ENCODE measurements at regions not wholly inside any gene's neighbourhood (a gene's known extent, or its start where the extent isn't known, plus 50 kb on each side); places are given as distances from the start of the nearest gene placed in this dataset.
"Not testable (repeated sequence)": the region's sequence is repeated elsewhere in the genome, so short reads cannot be mapped to it uniquely, and the experiment has no call there.

DNA sequence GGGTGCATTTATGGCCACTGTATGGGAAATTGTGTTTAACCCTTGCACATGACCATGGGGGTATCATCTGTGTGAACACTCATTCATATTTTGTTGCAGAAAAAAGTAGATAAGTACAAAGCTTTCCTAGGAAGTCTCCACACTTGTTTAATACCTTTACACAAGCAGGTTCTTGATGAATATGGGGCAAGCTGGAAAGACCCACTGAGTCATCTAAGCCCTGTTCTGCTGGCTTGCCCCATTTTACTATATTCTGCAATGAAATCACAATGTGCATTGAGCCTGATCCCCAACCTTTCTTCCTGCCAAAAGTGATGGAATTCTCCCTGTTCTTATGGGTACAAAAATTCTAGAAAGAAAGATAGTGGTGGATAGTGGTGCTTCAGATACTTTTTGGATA is 99.8 kb downstream of the CCDC71L start:
- Histone ChIP-seq H3K4me1 (ENCODE audit: control insufficient read depth, insufficient read depth, low read length, unreplicated experiment) (no peaks in the 10 kb centered on the region), H3K4me3 (ENCODE audit: low read depth, low read length) (no peak overlapping the region), H3K79me2 (ENCODE audit: control insufficient read depth, insufficient read depth, low read length, unreplicated experiment) (no peaks in the 10 kb centered on the region), H3K36me3 (ENCODE audit: insufficient read depth, low read length) (no peaks in the 10 kb centered on the region), H2AFZ (ENCODE audit: low read length, unreplicated experiment) (no peak overlapping the region), H3K27ac (ENCODE audit: low read depth, low read length) (no peak overlapping the region), H3K27me3 (ENCODE audit: insufficient read depth, low read length) (no peaks in the 10 kb centered on the region)

DNA sequence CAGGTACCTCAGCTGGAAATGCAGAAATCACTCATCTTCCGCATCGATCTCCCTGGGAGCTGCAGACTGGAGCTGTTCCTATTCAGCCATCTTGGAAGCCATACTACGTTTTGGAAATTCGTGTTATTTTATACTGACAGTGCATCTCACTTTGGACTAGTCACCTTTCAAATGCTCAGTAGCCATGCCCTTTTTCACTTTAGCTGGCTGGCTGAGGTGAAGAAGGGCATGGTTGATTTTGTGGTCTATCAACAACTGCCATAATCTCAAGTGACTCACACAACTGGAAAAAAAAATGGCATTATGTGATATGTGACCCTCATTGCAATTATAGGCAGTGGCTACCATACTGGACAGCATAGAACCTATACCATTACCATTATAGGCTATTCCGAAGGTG is 100.5 kb downstream of the CCDC71L start:
- H3K36me3 ChIP-seq (ENCODE audit: insufficient read depth, low read length) = no peaks in the 10 kb centered on the region
- H3K4me1 ChIP-seq (ENCODE audit: control insufficient read depth, insufficient read depth, low read length, unreplicated experiment) = no peaks in the 10 kb centered on the region
- no peak overlapping the region for H3K4me3 ChIP-seq (ENCODE audit: low read depth, low read length)
- no peak overlapping the region for H2AFZ ChIP-seq (ENCODE audit: low read length, unreplicated experiment)
- H3K27ac ChIP-seq (ENCODE audit: low read depth, low read length) = no peak overlapping the region
- H3K79me2 ChIP-seq (ENCODE audit: control insufficient read depth, insufficient read depth, low read length, unreplicated experiment) = no peaks in the 10 kb centered on the region
- H3K27me3 ChIP-seq (ENCODE audit: insufficient read depth, low read length) = no peaks in the 10 kb centered on the region

DNA sequence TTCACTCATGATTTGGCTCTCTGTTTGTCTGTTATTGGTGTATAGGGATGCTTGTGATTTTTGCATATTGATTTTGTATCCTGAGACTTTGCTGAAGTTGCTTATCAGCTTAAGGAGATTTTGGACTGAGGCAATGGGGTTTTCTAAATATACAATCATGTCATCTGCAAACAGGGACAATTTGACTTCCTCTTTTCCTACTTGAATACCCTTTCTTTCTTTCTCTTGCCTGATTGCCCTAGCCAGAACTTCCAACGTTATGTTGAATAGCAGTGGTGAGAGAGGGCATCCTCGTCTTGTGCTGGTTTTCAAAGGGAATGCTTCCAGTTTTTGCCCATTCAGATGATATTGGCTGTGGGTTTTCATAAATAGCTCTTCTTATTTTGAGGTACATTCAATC is 104.7 kb downstream of the CCDC71L start:
- H3K36me3 ChIP-seq (ENCODE audit: insufficient read depth, low read length) = not testable (repeated sequence)

DNA sequence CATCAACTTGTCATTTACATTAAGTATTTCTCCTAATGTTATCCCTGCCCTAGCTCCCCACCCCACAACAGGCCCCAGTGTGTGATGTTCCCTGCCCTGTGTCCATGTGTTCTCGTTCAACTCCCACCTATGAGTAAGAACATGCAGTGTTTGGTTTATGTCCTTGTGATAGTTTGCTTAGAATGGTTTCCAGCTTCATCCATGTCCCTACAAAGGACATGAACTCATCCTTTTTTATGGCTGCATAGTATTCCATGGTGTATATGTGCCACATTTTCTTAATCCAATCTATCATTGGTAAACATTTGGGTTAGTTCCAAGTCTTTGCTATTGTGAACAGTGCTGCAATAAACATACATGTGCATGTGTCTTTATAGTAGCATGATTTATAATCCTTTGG is 106.3 kb downstream of the CCDC71L start:
- H3K79me2 ChIP-seq (ENCODE audit: control insufficient read depth, insufficient read depth, low read length, unreplicated experiment); H3K27me3 ChIP-seq (ENCODE audit: insufficient read depth, low read length): not testable (repeated sequence)

More for the DNA sequence above, 104.7 kb downstream of the CCDC71L start:
- not testable (repeated sequence) for H3K27me3 ChIP-seq (ENCODE audit: insufficient read depth, low read length); H3K4me1 ChIP-seq (ENCODE audit: control insufficient read depth, insufficient read depth, low read length, unreplicated experiment); H3K79me2 ChIP-seq (ENCODE audit: control insufficient read depth, insufficient read depth, low read length, unreplicated experiment); H3K27ac ChIP-seq (ENCODE audit: low read depth, low read length); H3K4me3 ChIP-seq (ENCODE audit: low read depth, low read length); H2AFZ ChIP-seq (ENCODE audit: low read length, unreplicated experiment)

DNA sequence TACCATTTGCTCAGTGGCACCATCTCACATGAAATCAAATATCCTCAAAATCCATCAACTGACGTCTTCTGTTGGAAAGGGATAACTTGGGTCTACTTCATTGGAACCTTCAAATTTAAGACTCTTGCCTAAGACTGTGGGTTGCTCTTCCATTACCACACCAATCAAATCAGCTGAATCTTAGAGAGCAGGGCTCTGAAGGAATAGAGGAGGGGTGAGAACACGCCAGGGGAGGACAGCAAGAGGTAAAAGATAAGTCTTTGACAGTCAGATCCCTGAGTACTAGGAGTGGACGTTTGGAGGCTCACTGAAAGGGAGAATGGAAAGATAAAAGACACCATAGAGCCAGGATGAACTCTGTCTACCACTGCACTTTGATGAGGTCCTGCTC is 107.5 kb downstream of the CCDC71L start:
- Histone ChIP-seq H3K4me1 (ENCODE audit: control insufficient read depth, insufficient read depth, low read length, unreplicated experiment) (no peaks in the 10 kb centered on the region), H2AFZ (ENCODE audit: low read length, unreplicated experiment) (no peak overlapping the region), H3K79me2 (ENCODE audit: control insufficient read depth, insufficient read depth, low read length, unreplicated experiment) (no peaks in the 10 kb centered on the region), H3K4me3 (ENCODE audit: low read depth, low read length) (no peak overlapping the region), H3K36me3 (ENCODE audit: insufficient read depth, low read length) (no peaks in the 10 kb centered on the region), H3K27ac (ENCODE audit: low read depth, low read length) (no peak overlapping the region), H3K27me3 (ENCODE audit: insufficient read depth, low read length) (no peaks in the 10 kb centered on the region)

More for the DNA sequence above, 106.3 kb downstream of the CCDC71L start:
- not testable (repeated sequence) for H3K4me1 ChIP-seq (ENCODE audit: control insufficient read depth, insufficient read depth, low read length, unreplicated experiment); H2AFZ ChIP-seq (ENCODE audit: low read length, unreplicated experiment); H3K36me3 ChIP-seq (ENCODE audit: insufficient read depth, low read length); H3K27ac ChIP-seq (ENCODE audit: low read depth, low read length); H3K4me3 ChIP-seq (ENCODE audit: low read depth, low read length)

DNA sequence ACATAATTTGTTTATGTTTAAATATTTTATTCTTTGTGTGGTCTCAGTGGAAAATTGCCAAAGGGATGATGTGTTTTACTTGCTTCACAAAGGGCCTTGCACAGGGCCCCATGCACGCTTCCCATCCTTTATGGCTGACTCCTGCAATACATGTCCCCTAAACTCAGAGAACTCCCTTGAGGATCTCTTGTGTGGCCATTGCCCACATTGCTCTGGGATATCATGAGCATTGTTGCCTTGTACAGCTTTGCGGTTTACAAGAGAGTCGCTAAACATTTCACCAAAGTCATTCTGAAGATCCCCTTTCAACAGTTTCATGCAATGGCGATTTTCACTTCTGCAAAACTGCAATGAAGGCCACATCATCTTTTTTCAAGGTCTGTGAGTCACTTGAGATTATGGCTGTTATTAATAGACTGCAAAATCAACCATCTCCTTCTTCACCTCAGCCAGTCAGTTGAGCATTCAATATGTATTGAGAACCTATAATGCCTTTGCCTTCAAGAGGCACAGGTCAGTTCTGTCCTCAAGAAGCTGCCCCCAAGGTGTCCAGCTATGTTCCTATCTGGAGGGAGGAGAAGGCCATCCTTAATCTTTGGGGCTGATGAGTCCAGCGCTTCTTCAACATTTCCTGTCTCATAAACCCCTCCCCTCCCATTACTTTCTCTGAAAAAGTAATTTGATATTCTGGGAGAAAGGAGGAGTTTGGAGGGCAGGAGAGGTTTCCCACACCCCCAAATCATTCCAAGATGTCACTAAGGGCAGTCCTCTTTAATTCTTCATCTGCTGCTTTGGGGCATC is 108.1 kb downstream of the CCDC71L start:
- Histone ChIP-seq H3K36me3 (ENCODE audit: insufficient read depth, low read length) (no peaks in the 10 kb centered on the region), H3K4me3 (ENCODE audit: low read depth, low read length) (no peak overlapping the region), H3K79me2 (ENCODE audit: control insufficient read depth, insufficient read depth, low read length, unreplicated experiment) (no peaks in the 10 kb centered on the region), H3K27me3 (ENCODE audit: insufficient read depth, low read length) (no peaks in the 10 kb centered on the region), H2AFZ (ENCODE audit: low read length, unreplicated experiment) (no peak overlapping the region), H3K27ac (ENCODE audit: low read depth, low read length) (no peak overlapping the region), H3K4me1 (ENCODE audit: control insufficient read depth, insufficient read depth, low read length, unreplicated experiment) (no peaks in the 10 kb centered on the region)

DNA sequence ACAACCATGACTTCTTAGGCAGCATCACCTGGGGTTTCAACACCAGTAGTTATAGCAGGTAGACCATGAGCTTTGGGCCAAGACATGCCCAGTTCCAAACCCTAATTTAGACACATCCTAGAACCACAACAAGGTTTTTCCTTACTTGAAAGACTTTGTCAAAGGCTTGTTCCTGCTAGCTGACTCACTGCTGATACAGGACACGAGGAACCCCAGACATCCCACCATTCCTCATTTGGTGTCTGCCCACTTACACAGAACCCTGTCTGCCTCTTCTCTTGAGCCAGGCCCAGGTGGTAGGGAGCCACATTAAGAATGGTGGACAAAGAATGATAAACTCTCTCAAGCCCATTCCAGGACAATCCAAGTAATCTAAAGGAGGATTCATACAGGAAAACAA is 109.0 kb downstream of the CCDC71L start:
- H3K36me3 ChIP-seq (ENCODE audit: insufficient read depth, low read length) = no peaks in the 10 kb centered on the region

DNA sequence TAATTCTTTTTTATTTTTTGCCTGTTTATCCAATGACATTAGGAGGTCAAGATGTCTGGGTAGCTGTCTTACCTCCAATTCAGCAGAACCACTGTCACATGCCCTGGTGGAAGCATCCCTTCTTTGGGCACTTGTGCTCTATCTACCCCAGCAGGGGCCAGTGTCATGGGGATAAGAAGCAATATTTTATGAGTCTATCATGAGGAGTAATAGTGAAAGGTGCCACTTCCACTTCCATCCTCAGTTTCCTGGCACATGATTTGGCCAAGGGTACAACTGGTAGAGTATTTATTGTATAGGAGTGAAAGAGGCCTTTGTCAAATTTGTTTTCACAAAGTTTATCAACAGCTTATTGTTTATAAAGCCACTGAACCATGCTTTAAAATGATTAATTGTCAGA is 112.5 kb downstream of the CCDC71L start:
- H3K36me3 ChIP-seq (ENCODE audit: insufficient read depth, low read length) = no peaks in the 10 kb centered on the region
- H3K79me2 ChIP-seq (ENCODE audit: control insufficient read depth, insufficient read depth, low read length, unreplicated experiment) = no peaks in the 10 kb centered on the region
- no peak overlapping the region for H3K27ac ChIP-seq (ENCODE audit: low read depth, low read length)
- no peak overlapping the region for H2AFZ ChIP-seq (ENCODE audit: low read length, unreplicated experiment)
- no peaks in the 10 kb centered on the region for H3K4me1 ChIP-seq (ENCODE audit: control insufficient read depth, insufficient read depth, low read length, unreplicated experiment)
- no peak overlapping the region for H3K4me3 ChIP-seq (ENCODE audit: low read depth, low read length)
- no peaks in the 10 kb centered on the region for H3K27me3 ChIP-seq (ENCODE audit: insufficient read depth, low read length)

More for the DNA sequence above, 109.0 kb downstream of the CCDC71L start:
- no peaks in the 10 kb centered on the region for H3K27me3 ChIP-seq (ENCODE audit: insufficient read depth, low read length)
- no peak overlapping the region for H3K27ac ChIP-seq (ENCODE audit: low read depth, low read length)
- no peaks in the 10 kb centered on the region for H3K79me2 ChIP-seq (ENCODE audit: control insufficient read depth, insufficient read depth, low read length, unreplicated experiment)
- no peaks in the 10 kb centered on the region for H3K4me1 ChIP-seq (ENCODE audit: control insufficient read depth, insufficient read depth, low read length, unreplicated experiment)
- H3K4me3 ChIP-seq (ENCODE audit: low read depth, low read length) = no peak overlapping the region
- no peak overlapping the region for H2AFZ ChIP-seq (ENCODE audit: low read length, unreplicated experiment)

DNA sequence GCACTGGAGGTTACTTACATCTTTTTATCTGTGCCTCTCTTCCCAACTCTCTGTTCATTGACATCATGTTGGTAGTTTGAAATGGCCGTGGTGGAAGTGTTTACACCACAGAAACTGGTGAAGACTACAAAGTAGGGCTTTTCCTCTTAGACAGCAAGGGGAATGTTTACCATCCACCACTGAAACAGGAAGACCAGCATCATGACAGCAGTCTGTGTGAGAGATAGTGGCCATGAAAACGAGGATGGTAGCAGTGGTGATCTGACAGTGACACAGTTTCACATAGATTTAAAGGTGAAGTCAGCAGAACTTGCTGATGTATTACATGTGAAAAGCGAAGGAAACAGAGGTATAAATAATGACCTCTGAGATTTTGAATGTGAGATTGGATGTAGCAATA is 115.7 kb downstream of the CCDC71L start:
- Histone ChIP-seq H3K4me3 (ENCODE audit: low read depth, low read length) (no peak overlapping the region), H3K79me2 (ENCODE audit: control insufficient read depth, insufficient read depth, low read length, unreplicated experiment) (no peaks in the 10 kb centered on the region), H3K36me3 (ENCODE audit: insufficient read depth, low read length) (no peaks in the 10 kb centered on the region), H2AFZ (ENCODE audit: low read length, unreplicated experiment) (no peak overlapping the region), H3K4me1 (ENCODE audit: control insufficient read depth, insufficient read depth, low read length, unreplicated experiment) (peaks cover 18% of the 10 kb centered on the region), H3K27ac (ENCODE audit: low read depth, low read length) (no peak overlapping the region), H3K27me3 (ENCODE audit: insufficient read depth, low read length) (no peaks in the 10 kb centered on the region)

DNA sequence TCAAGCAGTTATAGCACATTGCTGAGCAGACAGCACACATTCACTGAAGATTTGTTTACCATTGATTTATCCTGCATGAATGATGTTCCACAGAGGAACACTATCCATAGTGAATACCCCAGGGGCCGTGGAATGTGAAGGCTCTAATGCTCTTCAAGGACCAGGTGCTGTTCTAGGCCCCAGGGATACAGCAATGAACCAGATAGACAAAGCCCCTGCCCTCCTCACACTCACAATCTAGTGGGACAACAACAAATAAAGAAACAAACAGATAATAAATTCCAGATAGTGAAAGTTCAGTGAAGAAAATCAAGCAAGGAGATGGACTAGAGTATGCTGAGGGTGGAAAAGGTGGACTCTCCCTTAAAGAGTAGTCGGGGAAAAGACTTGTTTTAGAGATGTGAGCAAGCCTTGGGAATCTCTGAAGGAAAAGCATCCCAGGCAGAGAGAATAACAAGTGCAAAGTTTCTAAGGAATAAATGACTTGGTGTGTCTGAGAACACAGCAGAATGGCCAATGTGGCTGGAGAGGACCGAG is 117.7 kb downstream of the CCDC71L start:
- Histone ChIP-seq H3K27me3 (ENCODE audit: insufficient read depth, low read length) (no peaks in the 10 kb centered on the region), H3K36me3 (ENCODE audit: insufficient read depth, low read length) (no peaks in the 10 kb centered on the region), H2AFZ (ENCODE audit: low read length, unreplicated experiment) (peak overlapping the region; percentile 16), H3K4me3 (ENCODE audit: low read depth, low read length) (no peak overlapping the region), H3K4me1 (ENCODE audit: control insufficient read depth, insufficient read depth, low read length, unreplicated experiment) (peaks cover 25% of the 10 kb centered on the region), H3K27ac (ENCODE audit: low read depth, low read length) (peak overlapping the region; percentile 30; the same call in 1 of the 2 replicates), H3K79me2 (ENCODE audit: control insufficient read depth, insufficient read depth, low read length, unreplicated experiment) (no peaks in the 10 kb centered on the region)

DNA sequence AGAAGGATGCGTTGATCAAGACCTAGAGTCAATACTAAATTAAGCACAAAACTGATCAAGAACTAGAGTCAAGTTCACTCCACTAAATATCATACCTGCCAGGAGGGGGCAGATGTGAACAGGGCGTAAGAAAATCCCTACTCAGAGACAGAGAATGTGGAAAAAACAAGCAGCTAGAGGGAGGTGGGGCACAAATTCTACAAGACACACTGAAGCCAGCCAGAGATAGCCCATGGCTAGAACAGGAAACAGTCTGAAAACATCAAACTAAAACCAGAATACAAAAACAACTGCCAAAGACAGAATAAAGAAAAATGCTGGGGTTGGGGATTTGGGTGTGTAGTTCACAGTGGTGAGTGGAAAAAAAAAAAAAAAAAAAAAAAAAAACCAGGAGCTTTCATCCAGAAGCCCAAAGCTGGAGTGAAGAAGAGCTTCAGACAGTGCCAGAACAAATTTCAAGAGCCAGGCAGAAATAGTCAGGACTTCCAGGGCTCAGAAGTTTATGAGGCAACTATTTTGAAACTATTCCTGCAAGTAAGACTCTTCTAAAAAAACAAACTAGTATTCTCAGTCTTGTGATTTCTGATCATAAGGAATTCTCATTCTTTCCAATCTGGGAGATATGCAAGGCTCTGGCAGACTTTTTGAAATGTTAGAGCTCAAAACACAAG is 118.3 kb downstream of the CCDC71L start:
- H3K4me3 ChIP-seq (ENCODE audit: low read depth, low read length) = no peak overlapping the region
- H3K4me1 ChIP-seq (ENCODE audit: control insufficient read depth, insufficient read depth, low read length, unreplicated experiment) = peaks cover 28% of the 10 kb centered on the region
- H2AFZ ChIP-seq (ENCODE audit: low read length, unreplicated experiment) = peak overlapping the region; percentile 16
- H3K36me3 ChIP-seq (ENCODE audit: insufficient read depth, low read length) = no peaks in the 10 kb centered on the region
- H3K27ac ChIP-seq (ENCODE audit: low read depth, low read length) = peak overlapping the region; percentile 30; the same call in 1 of the 2 replicates
- H3K79me2 ChIP-seq (ENCODE audit: control insufficient read depth, insufficient read depth, low read length, unreplicated experiment) = no peaks in the 10 kb centered on the region
- no peaks in the 10 kb centered on the region for H3K27me3 ChIP-seq (ENCODE audit: insufficient read depth, low read length)
